ENCODE measurements at regions not wholly inside any gene's neighbourhood (a gene's known extent, or its start where the extent isn't known, plus 50 kb on each side); places are given as distances from the start of the nearest gene placed in this dataset.

DNA sequence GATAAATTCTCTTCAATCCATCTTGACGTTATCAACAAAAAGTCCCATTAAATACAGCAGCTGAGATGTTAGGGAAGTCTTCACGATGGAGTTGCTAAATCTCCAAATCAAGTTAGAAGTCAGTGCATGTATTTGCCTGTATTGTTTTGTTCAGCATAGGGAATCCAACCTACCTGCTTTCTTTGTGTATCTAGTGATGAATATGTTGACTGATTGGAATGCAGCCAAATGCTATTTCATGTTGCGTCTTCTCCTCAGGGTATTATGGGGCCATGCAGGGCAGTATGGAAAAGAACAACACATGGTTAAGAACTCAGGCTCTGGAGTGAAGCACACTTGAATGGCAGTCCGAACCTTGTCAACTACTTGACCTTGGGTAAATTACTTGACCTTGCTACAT, 529.5 kb upstream of the ZNF462 start:
- H3K4me1 ChIP-seq (ENCODE audit: low read depth) = no peaks in the 10 kb centered on the region
- intact Hi-C loops (cut with DNase I, micrococcal nuclease) = no loop called here
- H3K36me3 ChIP-seq (ENCODE audit: low read depth) = no peaks in the 10 kb centered on the region
- no peak for ATAC-seq
- H3K9me3 ChIP-seq = peaks cover 6% of the 10 kb centered on the region
- TF ChIP-seq CTCF (IDR thresholded peaks at IDR 0.05) = no peak
- H3K4me3 ChIP-seq = no peak overlapping the region
- DNase-seq = no peak

GRCh38 chr9:106334081-106334480, 528.9 kb upstream of the ZNF462 start:
- intact Hi-C loops (cut with DNase I, micrococcal nuclease) = no loop called here
- TF ChIP-seq CTCF (IDR thresholded peaks at IDR 0.05) = no peak
- no peak for ATAC-seq
- Histone ChIP-seq H3K4me3 (no peak overlapping the region), H3K4me1 (ENCODE audit: low read depth) (no peaks in the 10 kb centered on the region), H3K36me3 (ENCODE audit: low read depth) (no peaks in the 10 kb centered on the region), H3K9me3 (peaks cover 6% of the 10 kb centered on the region)
- no peak for DNase-seq

DNA sequence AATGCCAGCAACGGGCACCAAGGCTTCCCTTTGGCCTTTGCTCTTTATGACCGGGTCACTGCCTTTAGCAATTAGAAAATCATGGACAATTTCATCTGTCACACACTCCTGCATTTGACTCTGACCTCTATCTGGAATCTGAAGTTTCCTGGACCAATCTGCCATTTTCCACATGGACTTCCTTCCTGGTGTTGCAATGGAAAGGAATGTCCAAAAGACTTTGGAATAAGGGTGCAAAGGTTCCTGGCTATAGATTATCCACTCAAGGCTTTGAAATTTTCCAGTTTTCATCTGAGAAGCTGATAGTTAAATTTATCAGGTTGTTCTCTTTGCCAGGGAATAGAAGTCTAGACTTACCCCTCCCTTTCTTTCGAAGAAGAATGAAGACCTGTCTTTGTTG, 523.1 kb upstream of the ZNF462 start:
- Histone ChIP-seq H3K9me3 (peaks cover 6% of the 10 kb centered on the region), H3K36me3 (ENCODE audit: low read depth) (no peaks in the 10 kb centered on the region), H3K4me1 (ENCODE audit: low read depth) (no peaks in the 10 kb centered on the region), H3K4me3 (no peak overlapping the region)
- TF ChIP-seq CTCF (IDR thresholded peaks at IDR 0.05) = no peak
- intact Hi-C loops (cut with DNase I, micrococcal nuclease) = no loop called here
- DNase-seq (no peak), ATAC-seq (no peak)

GRCh38 chr9:106350777-106351176, 512.2 kb upstream of the ZNF462 start:
- ATAC-seq (no peak), DNase-seq (no peak)
- Histone ChIP-seq H3K4me3 (no peak overlapping the region), H3K36me3 (ENCODE audit: low read depth) (no peaks in the 10 kb centered on the region), H3K9me3 (no peaks in the 10 kb centered on the region), H3K4me1 (ENCODE audit: low read depth) (no peaks in the 10 kb centered on the region)
- intact Hi-C loops (cut with DNase I, micrococcal nuclease) = no loop called here
- TF ChIP-seq CTCF (IDR thresholded peaks at IDR 0.05) = no peak

- H3K9me3 ChIP-seq = no peaks in the 10 kb centered on the region
- DNase-seq (no peak), ATAC-seq (no peak)
- H3K4me1 ChIP-seq (ENCODE audit: low read depth) = no peaks in the 10 kb centered on the region
- intact Hi-C loops (cut with DNase I, micrococcal nuclease) = no loop called here
- no peak for TF ChIP-seq CTCF (IDR thresholded peaks at IDR 0.05)
- no peak overlapping the region for H3K4me3 ChIP-seq
- no peaks in the 10 kb centered on the region for H3K36me3 ChIP-seq (ENCODE audit: low read depth)
Measured at GRCh38 chr9:106356924-106357323, 506.0 kb upstream of the ZNF462 start.

DNA sequence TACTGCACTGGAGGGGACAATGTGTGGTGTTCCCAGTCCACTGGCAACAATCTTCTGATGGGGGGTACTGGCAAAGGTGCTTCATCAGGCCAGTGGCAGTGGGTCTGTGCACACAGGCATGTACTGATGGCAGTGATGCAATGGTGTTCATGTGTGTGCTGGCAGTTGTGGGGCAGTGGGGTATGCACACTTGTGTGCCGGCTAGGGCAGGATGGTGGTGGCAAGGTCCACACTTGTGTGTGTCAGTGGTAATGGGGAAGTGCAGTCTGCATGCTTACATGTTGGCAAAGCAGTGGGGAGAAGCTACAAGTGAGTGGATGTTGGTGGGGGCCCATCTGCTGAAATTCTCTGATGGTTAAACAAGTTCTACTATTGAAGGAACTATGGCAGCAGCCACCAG, 504.6 kb upstream of the ZNF462 start:
- no peak overlapping the region for H3K4me3 ChIP-seq
- no peaks in the 10 kb centered on the region for H3K9me3 ChIP-seq
- no peaks in the 10 kb centered on the region for H3K4me1 ChIP-seq (ENCODE audit: low read depth)
- H3K36me3 ChIP-seq (ENCODE audit: low read depth) = no peaks in the 10 kb centered on the region
- TF ChIP-seq CTCF (IDR thresholded peaks at IDR 0.05) = no peak
- DNase-seq = no peak
- intact Hi-C loops (cut with DNase I, micrococcal nuclease) = no loop called here
- no peak for ATAC-seq
